Lower leg skin (tissue), 3 donors: ENCODE measurements at regions not wholly inside any gene's neighbourhood (a gene's known extent, or its start where the extent isn't known, plus 50 kb on each side); places are given as distances from the start of the nearest gene placed in this dataset.

Experiments
- POLR2A ChIP-seq, 2 donors: fragments of 450-650 bp; IDR thresholded peaks; one replicate each; pipeline ENCODE4 v1.6.1; 2016 to 2017; ENCODE audit warnings: antibody characterized with exemption in 2 of 2, mild to moderate bottlenecking in 1 of 2, moderate library complexity in 1 of 2
- TF ChIP-seq, protein P1 (sequence below), 3 donors: fragments of 450-650 bp; IDR thresholded peaks; one replicate each; pipeline ENCODE4 v1.5.1; 2016; ENCODE audit warnings: antibody characterized with exemption in 3 of 3, mild to moderate bottlenecking in 3 of 3, moderate library complexity in 2 of 3

DNA sequence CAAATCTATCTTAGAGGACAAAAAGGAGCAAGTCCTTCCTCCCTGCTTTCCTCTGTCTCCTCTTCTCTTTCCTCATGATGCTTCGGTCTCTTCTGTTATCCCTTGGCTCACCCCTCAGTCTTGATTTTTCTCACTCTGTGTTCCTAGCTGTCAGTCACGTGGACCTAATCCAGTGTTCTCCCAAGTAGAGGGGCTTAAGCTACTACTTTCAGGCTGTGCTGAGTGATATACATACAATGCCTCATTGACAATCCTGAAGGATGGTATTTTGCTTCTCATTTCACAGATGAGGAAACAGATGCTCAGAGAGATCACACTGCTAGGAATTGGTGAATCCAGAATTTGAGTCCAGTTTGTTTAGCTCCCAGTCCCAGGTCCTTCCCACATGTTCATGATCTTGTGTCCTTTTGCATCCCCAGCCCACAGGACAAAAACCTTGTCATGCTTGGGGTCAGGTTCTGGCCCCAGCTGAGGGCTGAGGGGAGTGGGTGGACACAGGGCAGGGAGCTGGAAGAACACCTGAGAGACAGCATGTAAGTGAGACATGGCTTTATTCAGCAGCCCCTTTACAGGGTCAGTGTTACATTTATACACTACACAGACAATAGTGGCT, 50.5 kb upstream of the KMT2E start:
- TF ChIP-seq, protein P1, sequence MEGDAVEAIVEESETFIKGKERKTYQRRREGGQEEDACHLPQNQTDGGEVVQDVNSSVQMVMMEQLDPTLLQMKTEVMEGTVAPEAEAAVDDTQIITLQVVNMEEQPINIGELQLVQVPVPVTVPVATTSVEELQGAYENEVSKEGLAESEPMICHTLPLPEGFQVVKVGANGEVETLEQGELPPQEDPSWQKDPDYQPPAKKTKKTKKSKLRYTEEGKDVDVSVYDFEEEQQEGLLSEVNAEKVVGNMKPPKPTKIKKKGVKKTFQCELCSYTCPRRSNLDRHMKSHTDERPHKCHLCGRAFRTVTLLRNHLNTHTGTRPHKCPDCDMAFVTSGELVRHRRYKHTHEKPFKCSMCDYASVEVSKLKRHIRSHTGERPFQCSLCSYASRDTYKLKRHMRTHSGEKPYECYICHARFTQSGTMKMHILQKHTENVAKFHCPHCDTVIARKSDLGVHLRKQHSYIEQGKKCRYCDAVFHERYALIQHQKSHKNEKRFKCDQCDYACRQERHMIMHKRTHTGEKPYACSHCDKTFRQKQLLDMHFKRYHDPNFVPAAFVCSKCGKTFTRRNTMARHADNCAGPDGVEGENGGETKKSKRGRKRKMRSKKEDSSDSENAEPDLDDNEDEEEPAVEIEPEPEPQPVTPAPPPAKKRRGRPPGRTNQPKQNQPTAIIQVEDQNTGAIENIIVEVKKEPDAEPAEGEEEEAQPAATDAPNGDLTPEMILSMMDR (IDR thresholded peaks at IDR 0.05) = no peak
- TF ChIP-seq POLR2A (IDR thresholded peaks at IDR 0.05) = no peak
